ENCODE measurements at regions not wholly inside any gene's neighbourhood (a gene's known extent, or its start where the extent isn't known, plus 50 kb on each side); places are given as distances from the start of the nearest gene placed in this dataset.

DNA sequence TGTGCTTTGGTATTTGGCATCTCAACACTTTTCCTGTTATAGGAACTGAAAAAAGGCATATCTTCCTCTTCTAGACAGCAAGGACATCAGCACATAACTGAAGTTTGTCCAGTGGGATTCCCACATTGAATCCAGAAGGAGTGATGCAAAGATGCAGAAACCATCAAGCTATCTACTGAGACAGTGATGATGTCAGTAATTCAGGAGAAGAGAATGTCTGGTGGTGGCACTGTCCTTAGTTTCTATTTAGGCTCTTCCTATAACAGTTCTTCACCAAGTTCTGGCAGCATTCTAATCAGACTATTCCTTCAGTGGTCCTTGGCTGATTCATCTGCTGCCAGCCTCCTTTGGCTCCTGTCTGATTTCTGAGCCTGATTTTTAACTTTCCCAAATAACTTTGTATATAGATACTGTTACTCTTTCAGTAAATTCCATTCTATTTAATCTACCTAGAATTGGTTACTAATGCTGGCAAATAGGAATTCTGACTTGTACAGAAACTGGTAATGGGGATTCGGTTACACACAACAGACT is 56.6 kb upstream of the AGPS start:
- TF ChIP-seq ZNF501 (tag by site-specific recombination; IDR thresholded peaks at IDR 0.05): no peak
- no peak for TF ChIP-seq YY1 (tag by site-specific recombination; IDR thresholded peaks at IDR 0.05)
- TF ChIP-seq SP2 (tag by site-specific recombination; IDR thresholded peaks at IDR 0.05): no peak
- TF ChIP-seq ZNF677 (tag by site-specific recombination; IDR thresholded peaks at IDR 0.05): no peak
- TF ChIP-seq, protein P1, sequence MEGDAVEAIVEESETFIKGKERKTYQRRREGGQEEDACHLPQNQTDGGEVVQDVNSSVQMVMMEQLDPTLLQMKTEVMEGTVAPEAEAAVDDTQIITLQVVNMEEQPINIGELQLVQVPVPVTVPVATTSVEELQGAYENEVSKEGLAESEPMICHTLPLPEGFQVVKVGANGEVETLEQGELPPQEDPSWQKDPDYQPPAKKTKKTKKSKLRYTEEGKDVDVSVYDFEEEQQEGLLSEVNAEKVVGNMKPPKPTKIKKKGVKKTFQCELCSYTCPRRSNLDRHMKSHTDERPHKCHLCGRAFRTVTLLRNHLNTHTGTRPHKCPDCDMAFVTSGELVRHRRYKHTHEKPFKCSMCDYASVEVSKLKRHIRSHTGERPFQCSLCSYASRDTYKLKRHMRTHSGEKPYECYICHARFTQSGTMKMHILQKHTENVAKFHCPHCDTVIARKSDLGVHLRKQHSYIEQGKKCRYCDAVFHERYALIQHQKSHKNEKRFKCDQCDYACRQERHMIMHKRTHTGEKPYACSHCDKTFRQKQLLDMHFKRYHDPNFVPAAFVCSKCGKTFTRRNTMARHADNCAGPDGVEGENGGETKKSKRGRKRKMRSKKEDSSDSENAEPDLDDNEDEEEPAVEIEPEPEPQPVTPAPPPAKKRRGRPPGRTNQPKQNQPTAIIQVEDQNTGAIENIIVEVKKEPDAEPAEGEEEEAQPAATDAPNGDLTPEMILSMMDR (tag by site-specific recombination; IDR thresholded peaks at IDR 0.05): no peak
- TF ChIP-seq ZFP3 (tag by site-specific recombination; IDR thresholded peaks at IDR 0.05; ENCODE audit: low read depth): no peak
- TF ChIP-seq, protein P2, sequence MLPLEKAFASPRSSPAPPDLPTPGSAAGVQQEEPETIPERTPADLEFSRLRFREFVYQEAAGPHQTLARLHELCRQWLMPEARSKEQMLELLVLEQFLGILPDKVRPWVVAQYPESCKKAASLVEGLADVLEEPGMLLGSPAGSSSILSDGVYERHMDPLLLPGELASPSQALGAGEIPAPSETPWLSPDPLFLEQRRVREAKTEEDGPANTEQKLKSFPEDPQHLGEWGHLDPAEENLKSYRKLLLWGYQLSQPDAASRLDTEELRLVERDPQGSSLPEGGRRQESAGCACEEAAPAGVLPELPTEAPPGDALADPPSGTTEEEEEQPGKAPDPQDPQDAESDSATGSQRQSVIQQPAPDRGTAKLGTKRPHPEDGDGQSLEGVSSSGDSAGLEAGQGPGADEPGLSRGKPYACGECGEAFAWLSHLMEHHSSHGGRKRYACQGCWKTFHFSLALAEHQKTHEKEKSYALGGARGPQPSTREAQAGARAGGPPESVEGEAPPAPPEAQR (tag by site-specific recombination; IDR thresholded peaks at IDR 0.05): no peak
- no peak for TF ChIP-seq ZNF23 (tag by site-specific recombination; IDR thresholded peaks at IDR 0.05; ENCODE audit: borderline replicate concordance)
- TF ChIP-seq ZNF292 (tag by site-specific recombination; IDR thresholded peaks at IDR 0.05; ENCODE audit: borderline replicate concordance, low read depth): no peak
- TF ChIP-seq ZNF670 (tag by site-specific recombination; IDR thresholded peaks at IDR 0.05; ENCODE audit: low read depth): no peak
- TF ChIP-seq, protein P3, sequence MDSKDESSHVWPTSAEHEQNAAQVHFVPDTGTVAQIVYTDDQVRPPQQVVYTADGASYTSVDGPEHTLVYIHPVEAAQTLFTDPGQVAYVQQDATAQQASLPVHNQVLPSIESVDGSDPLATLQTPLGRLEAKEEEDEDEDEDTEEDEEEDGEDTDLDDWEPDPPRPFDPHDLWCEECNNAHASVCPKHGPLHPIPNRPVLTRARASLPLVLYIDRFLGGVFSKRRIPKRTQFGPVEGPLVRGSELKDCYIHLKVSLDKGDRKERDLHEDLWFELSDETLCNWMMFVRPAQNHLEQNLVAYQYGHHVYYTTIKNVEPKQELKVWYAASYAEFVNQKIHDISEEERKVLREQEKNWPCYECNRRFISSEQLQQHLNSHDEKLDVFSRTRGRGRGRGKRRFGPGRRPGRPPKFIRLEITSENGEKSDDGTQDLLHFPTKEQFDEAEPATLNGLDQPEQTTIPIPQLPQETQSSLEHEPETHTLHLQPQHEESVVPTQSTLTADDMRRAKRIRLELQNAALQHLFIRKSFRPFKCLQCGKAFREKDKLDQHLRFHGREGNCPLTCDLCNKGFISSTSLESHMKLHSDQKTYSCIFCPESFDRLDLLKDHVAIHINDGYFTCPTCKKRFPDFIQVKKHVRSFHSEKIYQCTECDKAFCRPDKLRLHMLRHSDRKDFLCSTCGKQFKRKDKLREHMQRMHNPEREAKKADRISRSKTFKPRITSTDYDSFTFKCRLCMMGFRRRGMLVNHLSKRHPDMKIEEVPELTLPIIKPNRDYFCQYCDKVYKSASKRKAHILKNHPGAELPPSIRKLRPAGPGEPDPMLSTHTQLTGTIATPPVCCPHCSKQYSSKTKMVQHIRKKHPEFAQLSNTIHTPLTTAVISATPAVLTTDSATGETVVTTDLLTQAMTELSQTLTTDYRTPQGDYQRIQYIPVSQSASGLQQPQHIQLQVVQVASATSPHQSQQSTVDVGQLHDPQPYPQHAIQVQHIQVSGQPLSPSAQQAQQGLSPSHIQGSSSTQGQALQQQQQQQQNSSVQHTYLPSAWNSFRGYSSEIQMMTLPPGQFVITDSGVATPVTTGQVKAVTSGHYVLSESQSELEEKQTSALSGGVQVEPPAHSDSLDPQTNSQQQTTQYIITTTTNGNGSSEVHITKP (tag by site-specific recombination; IDR thresholded peaks at IDR 0.05): no peak
- TF ChIP-seq ZNF791 (tag by site-specific recombination; IDR thresholded peaks at IDR 0.05): no peak
- TF ChIP-seq, protein P4, sequence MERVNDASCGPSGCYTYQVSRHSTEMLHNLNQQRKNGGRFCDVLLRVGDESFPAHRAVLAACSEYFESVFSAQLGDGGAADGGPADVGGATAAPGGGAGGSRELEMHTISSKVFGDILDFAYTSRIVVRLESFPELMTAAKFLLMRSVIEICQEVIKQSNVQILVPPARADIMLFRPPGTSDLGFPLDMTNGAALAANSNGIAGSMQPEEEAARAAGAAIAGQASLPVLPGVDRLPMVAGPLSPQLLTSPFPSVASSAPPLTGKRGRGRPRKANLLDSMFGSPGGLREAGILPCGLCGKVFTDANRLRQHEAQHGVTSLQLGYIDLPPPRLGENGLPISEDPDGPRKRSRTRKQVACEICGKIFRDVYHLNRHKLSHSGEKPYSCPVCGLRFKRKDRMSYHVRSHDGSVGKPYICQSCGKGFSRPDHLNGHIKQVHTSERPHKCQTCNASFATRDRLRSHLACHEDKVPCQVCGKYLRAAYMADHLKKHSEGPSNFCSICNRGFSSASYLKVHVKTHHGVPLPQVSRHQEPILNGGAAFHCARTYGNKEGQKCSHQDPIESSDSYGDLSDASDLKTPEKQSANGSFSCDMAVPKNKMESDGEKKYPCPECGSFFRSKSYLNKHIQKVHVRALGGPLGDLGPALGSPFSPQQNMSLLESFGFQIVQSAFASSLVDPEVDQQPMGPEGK (tag by site-specific recombination; IDR thresholded peaks at IDR 0.05): no peak
